Esophagus squamous epithelium (tissue), 4 donors: ENCODE measurements at regions not wholly inside any gene's neighbourhood (a gene's known extent, or its start where the extent isn't known, plus 50 kb on each side); places are given as distances from the start of the nearest gene placed in this dataset.

ENCODE experiments used
- CTCF ChIP-seq, 6 experiments: fragments of 450-650 bp in 4 of 6; fragments of 200-600 bp in 2 of 6; sonication (generic) in 2 of 6; IDR thresholded peaks; one replicate each; pipeline ENCODE4 v1.5.1; 2016 to 2019; ENCODE audit warnings: antibody characterized with exemption in 6 of 6, mild to moderate bottlenecking in 4 of 6, moderate library complexity in 4 of 6
- POLR2A ChIP-seq, 4 donors: fragments of 450-650 bp; IDR thresholded peaks; one replicate each; pipeline ENCODE4 v1.6.1; 2017; ENCODE audit warnings: antibody characterized with exemption in 4 of 4, mild to moderate bottlenecking in 4 of 4, moderate library complexity in 3 of 4

GRCh38 chr2:5562426-5562825 is 129.8 kb upstream of the SOX11 start:
- no peak for TF ChIP-seq CTCF (IDR thresholded peaks at IDR 0.05)
- TF ChIP-seq POLR2A (IDR thresholded peaks at IDR 0.05), result no peak
